ENCODE measurements at regions not wholly inside any gene's neighbourhood (a gene's known extent, or its start where the extent isn't known, plus 50 kb on each side); places are given as distances from the start of the nearest gene placed in this dataset.

- ATAC-seq (no peak), DNase-seq (no peak)
- 82 to 88% (median 83%) methylated on average over 7 of the region's 7 CpGs for WGBS, 4 donors
- Histone ChIP-seq H3K9me3 (no peaks in the 10 kb centered on the region), H3K4me3 (no peak overlapping the region), H3K27me3 (no peaks in the 10 kb centered on the region), H3K4me1 (no peaks in the 10 kb centered on the region), H3K27ac (no peak overlapping the region), H3K36me3 (no peaks in the 10 kb centered on the region)
- TF ChIP-seq, protein P1, sequence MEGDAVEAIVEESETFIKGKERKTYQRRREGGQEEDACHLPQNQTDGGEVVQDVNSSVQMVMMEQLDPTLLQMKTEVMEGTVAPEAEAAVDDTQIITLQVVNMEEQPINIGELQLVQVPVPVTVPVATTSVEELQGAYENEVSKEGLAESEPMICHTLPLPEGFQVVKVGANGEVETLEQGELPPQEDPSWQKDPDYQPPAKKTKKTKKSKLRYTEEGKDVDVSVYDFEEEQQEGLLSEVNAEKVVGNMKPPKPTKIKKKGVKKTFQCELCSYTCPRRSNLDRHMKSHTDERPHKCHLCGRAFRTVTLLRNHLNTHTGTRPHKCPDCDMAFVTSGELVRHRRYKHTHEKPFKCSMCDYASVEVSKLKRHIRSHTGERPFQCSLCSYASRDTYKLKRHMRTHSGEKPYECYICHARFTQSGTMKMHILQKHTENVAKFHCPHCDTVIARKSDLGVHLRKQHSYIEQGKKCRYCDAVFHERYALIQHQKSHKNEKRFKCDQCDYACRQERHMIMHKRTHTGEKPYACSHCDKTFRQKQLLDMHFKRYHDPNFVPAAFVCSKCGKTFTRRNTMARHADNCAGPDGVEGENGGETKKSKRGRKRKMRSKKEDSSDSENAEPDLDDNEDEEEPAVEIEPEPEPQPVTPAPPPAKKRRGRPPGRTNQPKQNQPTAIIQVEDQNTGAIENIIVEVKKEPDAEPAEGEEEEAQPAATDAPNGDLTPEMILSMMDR (IDR thresholded peaks at IDR 0.05) = no peak
- TF ChIP-seq POLR2A (IDR thresholded peaks at IDR 0.05) = no peak
- intact Hi-C loops (cut with DNase I) = no loop called here
These were observed 375.0 kb downstream of the RNF144A start for GRCh38 chr2:7292154-7292691.

- intact Hi-C loops (cut with DNase I) = no loop called here
- 90 to 94% (median 93%) methylated on average over 6 of the region's 6 CpGs for WGBS, 4 donors
- no peak for DNase-seq
- TF ChIP-seq POLR2A (IDR thresholded peaks at IDR 0.05) = no peak
- TF ChIP-seq, protein P1 (IDR thresholded peaks at IDR 0.05) = no peak
- Histone ChIP-seq H3K27ac (no peak overlapping the region), H3K4me1 (no peaks in the 10 kb centered on the region), H3K27me3 (no peaks in the 10 kb centered on the region), H3K9me3 (no peaks in the 10 kb centered on the region), H3K4me3 (no peak overlapping the region), H3K36me3 (no peaks in the 10 kb centered on the region)
- ATAC-seq = no peak
These were observed 392.4 kb downstream of the RNF144A start for GRCh38 chr2:7309582-7309981.

DNA sequence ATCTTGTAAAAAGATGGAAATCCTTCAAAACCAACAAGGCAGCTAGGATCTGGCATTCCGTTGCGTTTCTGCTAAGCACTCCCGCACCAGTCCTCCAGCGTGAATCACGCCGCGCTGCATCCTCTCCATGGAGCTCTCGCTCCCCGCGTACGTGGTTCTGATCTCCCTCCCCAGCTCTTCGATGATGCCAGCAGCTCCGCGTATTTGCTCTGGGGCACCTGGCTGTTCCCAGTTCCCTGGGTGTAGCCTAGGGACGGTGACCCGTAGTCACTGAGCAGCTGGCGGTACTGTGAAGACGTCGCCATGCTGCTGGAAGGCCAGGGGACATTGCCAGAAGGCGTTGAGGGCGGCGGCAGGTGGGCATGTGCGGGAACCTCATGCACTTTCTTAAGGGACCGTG, 407.5 kb downstream of the RNF144A start:
- no peak for ATAC-seq
- no peak overlapping the region for H3K27ac ChIP-seq
- H3K4me3 ChIP-seq = no peak overlapping the region
- H3K27me3 ChIP-seq = peaks cover 0 to 30% (median 0%) of the 10 kb centered on the region in 9 donors
- TF ChIP-seq POLR2A (IDR thresholded peaks at IDR 0.05) = no peak
- TF ChIP-seq, protein P1 (IDR thresholded peaks at IDR 0.05) = no peak
- no peaks in the 10 kb centered on the region for H3K4me1 ChIP-seq
- H3K9me3 ChIP-seq = no peaks in the 10 kb centered on the region
- intact Hi-C loops (cut with DNase I) = no loop called here
- no peaks in the 10 kb centered on the region for H3K36me3 ChIP-seq
- no peak for DNase-seq
- 36 to 73% (median 47%) methylated on average over 19 to 24 of the region's 24 CpGs for WGBS, 4 donors

GRCh38 chr2:7325186-7325585, 408.0 kb downstream of the RNF144A start:
- no peak for TF ChIP-seq POLR2A (IDR thresholded peaks at IDR 0.05)
- TF ChIP-seq, protein P1 (IDR thresholded peaks at IDR 0.05) = no peak
- 84 to 94% (median 89%) methylated on average over 4 of the region's 4 CpGs for WGBS, 4 donors
- no peaks in the 10 kb centered on the region for H3K9me3 ChIP-seq
- no peak for DNase-seq
- H3K27ac ChIP-seq = no peak overlapping the region
- no peak overlapping the region for H3K4me3 ChIP-seq
- no peaks in the 10 kb centered on the region for H3K36me3 ChIP-seq
- peaks cover 0 to 30% (median 0%) of the 10 kb centered on the region in 9 donors for H3K27me3 ChIP-seq
- intact Hi-C loops (cut with DNase I) = no loop called here
- ATAC-seq = no peak
- H3K4me1 ChIP-seq = no peaks in the 10 kb centered on the region

Data from heart left ventricle (tissue), 16 donors.